ENCODE measurements at regions not wholly inside any gene's neighbourhood (a gene's known extent, or its start where the extent isn't known, plus 50 kb on each side); places are given as distances from the start of the nearest gene placed in this dataset.

DNA sequence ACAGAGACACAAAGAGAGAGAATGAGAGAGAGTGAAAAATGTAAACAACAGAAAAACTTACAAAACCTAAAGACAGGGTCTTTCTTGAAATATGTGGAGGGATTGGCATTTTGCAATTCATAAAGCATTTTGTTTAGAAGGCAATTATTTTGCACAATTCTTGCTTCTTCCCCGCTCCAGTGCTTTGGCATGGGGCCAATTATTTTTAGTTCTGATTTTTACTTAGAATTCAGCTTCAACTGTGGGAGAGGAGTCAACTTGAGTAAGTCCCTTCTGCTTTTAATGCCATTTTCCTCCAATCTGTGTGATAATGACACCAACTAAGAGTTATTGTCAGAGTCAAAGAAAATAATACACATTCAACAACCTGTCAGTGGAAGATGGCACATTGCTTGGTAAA, 1051.9 kb downstream of the NLGN4X start:
- Histone ChIP-seq H3K4me1 (no peaks in the 10 kb centered on the region), H3K27me3 (no peaks in the 10 kb centered on the region), H3K27ac (replicated peaks in 1 of 4) (no peak overlapping the region), H3K4me3 (no peak overlapping the region), H3K36me3 (no peaks in the 10 kb centered on the region), H3K9me3 (no peaks in the 10 kb centered on the region)
- DNase-seq (ENCODE audit: extremely low spot score) = no peak
- WGBS = 57% methylated on average over 1 of the region's 1 CpG
- no peak for TF ChIP-seq POLR2AphosphoS5 (IDR thresholded peaks at IDR 0.05)
- no peak for TF ChIP-seq EP300 (IDR thresholded peaks at IDR 0.05)
- TF ChIP-seq, protein P1, sequence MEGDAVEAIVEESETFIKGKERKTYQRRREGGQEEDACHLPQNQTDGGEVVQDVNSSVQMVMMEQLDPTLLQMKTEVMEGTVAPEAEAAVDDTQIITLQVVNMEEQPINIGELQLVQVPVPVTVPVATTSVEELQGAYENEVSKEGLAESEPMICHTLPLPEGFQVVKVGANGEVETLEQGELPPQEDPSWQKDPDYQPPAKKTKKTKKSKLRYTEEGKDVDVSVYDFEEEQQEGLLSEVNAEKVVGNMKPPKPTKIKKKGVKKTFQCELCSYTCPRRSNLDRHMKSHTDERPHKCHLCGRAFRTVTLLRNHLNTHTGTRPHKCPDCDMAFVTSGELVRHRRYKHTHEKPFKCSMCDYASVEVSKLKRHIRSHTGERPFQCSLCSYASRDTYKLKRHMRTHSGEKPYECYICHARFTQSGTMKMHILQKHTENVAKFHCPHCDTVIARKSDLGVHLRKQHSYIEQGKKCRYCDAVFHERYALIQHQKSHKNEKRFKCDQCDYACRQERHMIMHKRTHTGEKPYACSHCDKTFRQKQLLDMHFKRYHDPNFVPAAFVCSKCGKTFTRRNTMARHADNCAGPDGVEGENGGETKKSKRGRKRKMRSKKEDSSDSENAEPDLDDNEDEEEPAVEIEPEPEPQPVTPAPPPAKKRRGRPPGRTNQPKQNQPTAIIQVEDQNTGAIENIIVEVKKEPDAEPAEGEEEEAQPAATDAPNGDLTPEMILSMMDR (IDR thresholded peaks at IDR 0.05) = no peak
- no peak for TF ChIP-seq POLR2A (IDR thresholded peaks at IDR 0.05; ENCODE audit: low read depth)
- intact Hi-C loops (cut with DNase I) = no loop called here

GRCh38 chrX:5163663-5164062, 1065.0 kb downstream of the NLGN4X start:
- intact Hi-C loops (cut with DNase I) = no loop called here
- DNase-seq (ENCODE audit: extremely low spot score) = no peak
- no peak overlapping the region for H3K27ac ChIP-seq (replicated peaks in 1 of 4)
- no peaks in the 10 kb centered on the region for H3K27me3 ChIP-seq
- WGBS = 87% methylated on average over 1 of the region's 1 CpG
- H3K4me3 ChIP-seq = no peak overlapping the region
- no peaks in the 10 kb centered on the region for H3K4me1 ChIP-seq
- TF ChIP-seq EP300 (IDR thresholded peaks at IDR 0.05) (no peak), POLR2AphosphoS5 (IDR thresholded peaks at IDR 0.05) (no peak), POLR2A (IDR thresholded peaks at IDR 0.05; ENCODE audit: low read depth) (no peak)
- TF ChIP-seq, protein P1 (IDR thresholded peaks at IDR 0.05) = no peak
- no peaks in the 10 kb centered on the region for H3K9me3 ChIP-seq
- H3K36me3 ChIP-seq = no peaks in the 10 kb centered on the region

- no peak for TF ChIP-seq EP300 (IDR thresholded peaks at IDR 0.05)
- TF ChIP-seq, protein P1 (IDR thresholded peaks at IDR 0.05) = no peak
- H3K27me3 ChIP-seq = no peaks in the 10 kb centered on the region
- H3K27ac ChIP-seq (replicated peaks in 1 of 4) = no peak overlapping the region
- no peaks in the 10 kb centered on the region for H3K4me1 ChIP-seq
- no peaks in the 10 kb centered on the region for H3K36me3 ChIP-seq
- intact Hi-C loops (cut with DNase I) = no loop called here
- H3K4me3 ChIP-seq = no peak overlapping the region
- WGBS = 18% methylated on average over 3 of the region's 3 CpGs
- no peak for DNase-seq (ENCODE audit: extremely low spot score)
- H3K9me3 ChIP-seq = no peaks in the 10 kb centered on the region
Observed at GRCh38 chrX:5155301-5155700, 1073.4 kb downstream of the NLGN4X start.

DNA sequence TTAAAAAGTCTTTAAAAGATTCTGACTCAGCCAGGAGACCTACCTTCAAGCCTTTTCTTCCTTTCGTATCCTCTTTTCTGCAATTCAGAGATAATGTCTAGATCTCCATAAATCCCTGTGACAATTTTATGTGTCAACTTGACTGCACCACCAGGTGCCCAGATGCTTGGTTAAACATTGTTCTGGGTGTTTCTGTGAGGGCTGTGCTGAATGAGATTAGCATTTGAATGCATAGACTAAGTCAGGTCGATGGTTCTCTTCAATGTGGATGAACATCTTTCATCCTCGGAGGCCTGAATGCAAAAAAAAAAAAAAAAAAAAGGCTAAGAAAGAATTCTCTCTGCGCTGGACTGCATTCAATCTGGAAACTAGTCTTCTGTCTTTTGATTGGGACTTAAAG, 1082.7 kb downstream of the NLGN4X start:
- no peak for DNase-seq (ENCODE audit: extremely low spot score)
- 83% methylated on average over 4 of the region's 4 CpGs for WGBS
- no peak overlapping the region for H3K4me3 ChIP-seq
- H3K36me3 ChIP-seq = no peaks in the 10 kb centered on the region
- no peak overlapping the region for H3K27ac ChIP-seq (replicated peaks in 1 of 4)
- intact Hi-C loops (cut with DNase I) = no loop called here
- no peaks in the 10 kb centered on the region for H3K4me1 ChIP-seq
- no peaks in the 10 kb centered on the region for H3K9me3 ChIP-seq
- H3K27me3 ChIP-seq = no peaks in the 10 kb centered on the region
- TF ChIP-seq POLR2A (IDR thresholded peaks at IDR 0.05; ENCODE audit: low read depth) (no peak), EP300 (IDR thresholded peaks at IDR 0.05) (no peak), POLR2AphosphoS5 (IDR thresholded peaks at IDR 0.05) (no peak)
- TF ChIP-seq, protein P1 (IDR thresholded peaks at IDR 0.05) = no peak

GRCh38 chrX:5142644-5143043, 1086.0 kb downstream of the NLGN4X start:
- H3K4me3 ChIP-seq = no peak overlapping the region
- no peaks in the 10 kb centered on the region for H3K9me3 ChIP-seq
- 72% methylated on average over 6 of the region's 7 CpGs for WGBS
- DNase-seq (ENCODE audit: extremely low spot score) = no peak
- intact Hi-C loops (cut with DNase I) = no loop called here
- no peak overlapping the region for H3K27ac ChIP-seq (replicated peaks in 1 of 4)
- TF ChIP-seq, protein P1 (IDR thresholded peaks at IDR 0.05) = no peak
- TF ChIP-seq EP300 (IDR thresholded peaks at IDR 0.05) = no peak
- TF ChIP-seq POLR2A (IDR thresholded peaks at IDR 0.05; ENCODE audit: low read depth) = no peak
- no peak for TF ChIP-seq POLR2AphosphoS5 (IDR thresholded peaks at IDR 0.05)
- no peaks in the 10 kb centered on the region for H3K36me3 ChIP-seq
- no peaks in the 10 kb centered on the region for H3K27me3 ChIP-seq
- H3K4me1 ChIP-seq = no peaks in the 10 kb centered on the region
